Retinal pigment epithelial cell (primary cell): ENCODE measurements at regions not wholly inside any gene's neighbourhood (a gene's known extent, or its start where the extent isn't known, plus 50 kb on each side); places are given as distances from the start of the nearest gene placed in this dataset.
"Not testable (repeated sequence)": the region's sequence is repeated elsewhere in the genome, so short reads cannot be mapped to it uniquely, and the experiment has no call there.

Experiments used
- DNase-seq: peaks from one replicate; pipeline ENCODE4 v3.0.0-alpha.2; 2010; ENCODE audit warnings: low read depth
- H3K4me3 ChIP-seq: 2 replicates; pipeline ENCODE4 v1.5.1; 2011; ENCODE audit warnings: mild to moderate bottlenecking, low read length, control low read depth, moderate library complexity
- TF ChIP-seq, protein P1 (sequence below): conservative IDR thresholded peaks from 2 replicates; pipeline ENCODE4 v1.5.1; 2011; ENCODE audit warnings: low read depth, low read length, control low read depth, inconsistent platforms

DNA sequence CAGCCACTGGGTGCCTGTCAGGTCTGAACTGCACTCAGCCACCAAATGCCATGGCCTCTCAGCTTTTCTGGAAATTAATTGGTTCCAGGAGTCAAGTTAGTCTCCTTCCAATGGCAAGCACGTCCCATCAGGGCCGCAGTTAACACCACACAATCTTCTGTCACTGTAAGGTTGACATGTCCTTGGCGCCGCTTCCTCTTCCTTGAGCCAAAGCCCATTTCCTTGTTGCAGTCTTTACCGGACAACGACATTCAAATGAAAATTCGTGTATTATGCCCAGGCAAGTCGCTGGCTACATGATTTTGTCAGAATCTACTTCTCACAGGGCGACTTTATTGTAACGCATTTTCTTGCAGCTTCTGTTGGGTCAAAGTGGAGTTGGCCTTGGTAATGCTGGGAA, 430.6 kb upstream of the KAZN start:
- TF ChIP-seq, protein P1, sequence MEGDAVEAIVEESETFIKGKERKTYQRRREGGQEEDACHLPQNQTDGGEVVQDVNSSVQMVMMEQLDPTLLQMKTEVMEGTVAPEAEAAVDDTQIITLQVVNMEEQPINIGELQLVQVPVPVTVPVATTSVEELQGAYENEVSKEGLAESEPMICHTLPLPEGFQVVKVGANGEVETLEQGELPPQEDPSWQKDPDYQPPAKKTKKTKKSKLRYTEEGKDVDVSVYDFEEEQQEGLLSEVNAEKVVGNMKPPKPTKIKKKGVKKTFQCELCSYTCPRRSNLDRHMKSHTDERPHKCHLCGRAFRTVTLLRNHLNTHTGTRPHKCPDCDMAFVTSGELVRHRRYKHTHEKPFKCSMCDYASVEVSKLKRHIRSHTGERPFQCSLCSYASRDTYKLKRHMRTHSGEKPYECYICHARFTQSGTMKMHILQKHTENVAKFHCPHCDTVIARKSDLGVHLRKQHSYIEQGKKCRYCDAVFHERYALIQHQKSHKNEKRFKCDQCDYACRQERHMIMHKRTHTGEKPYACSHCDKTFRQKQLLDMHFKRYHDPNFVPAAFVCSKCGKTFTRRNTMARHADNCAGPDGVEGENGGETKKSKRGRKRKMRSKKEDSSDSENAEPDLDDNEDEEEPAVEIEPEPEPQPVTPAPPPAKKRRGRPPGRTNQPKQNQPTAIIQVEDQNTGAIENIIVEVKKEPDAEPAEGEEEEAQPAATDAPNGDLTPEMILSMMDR, result no peak
- no peak for DNase-seq
- H3K4me3 ChIP-seq, result no peak overlapping the region

DNA sequence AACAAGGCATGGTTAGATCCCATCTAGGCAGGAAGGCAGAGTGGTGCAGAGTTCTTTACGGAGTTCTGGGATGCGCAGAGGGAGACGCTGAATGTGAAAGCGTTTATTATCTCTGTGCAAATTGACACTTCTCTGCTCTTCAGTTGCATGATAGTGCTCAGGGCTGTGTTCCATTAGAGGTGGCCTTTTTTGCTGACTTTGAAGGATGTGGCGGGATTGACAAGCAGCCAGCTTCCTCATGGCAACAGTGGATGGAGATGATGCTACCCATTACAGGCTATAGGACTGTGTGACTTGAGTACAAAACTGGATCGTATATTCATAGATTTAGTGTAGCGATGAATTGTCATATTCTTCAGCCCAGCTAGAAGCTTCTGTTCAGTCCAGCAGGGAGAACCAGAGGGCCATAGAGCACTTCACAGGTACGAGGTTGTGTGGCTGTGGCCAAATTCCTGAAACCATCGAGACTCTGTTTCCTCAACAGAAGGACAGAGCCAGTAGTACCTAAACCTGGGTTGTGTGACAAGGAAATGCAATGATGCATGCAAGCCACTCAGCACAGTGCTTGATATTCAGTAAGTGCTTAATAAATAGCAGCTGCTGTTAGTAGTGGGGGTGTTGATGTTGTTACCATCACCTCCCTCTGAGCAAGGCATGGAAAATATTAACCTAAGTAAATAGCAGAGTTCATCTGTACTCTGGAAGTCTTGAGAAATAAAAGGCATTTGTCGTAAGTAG, 430.0 kb upstream of the KAZN start:
- no peak overlapping the region for H3K4me3 ChIP-seq
- TF ChIP-seq, protein P1, result no peak
- no peak for DNase-seq

- no peak overlapping the region for H3K4me3 ChIP-seq
- DNase-seq, result no peak
- TF ChIP-seq, protein P1, result no peak
Measured at GRCh38 chr1:14173598-14173997, 424.9 kb upstream of the KAZN start.

GRCh38 chr1:14177866-14178265, 420.6 kb upstream of the KAZN start:
- not testable (repeated sequence) for H3K4me3 ChIP-seq, DNase-seq

DNA sequence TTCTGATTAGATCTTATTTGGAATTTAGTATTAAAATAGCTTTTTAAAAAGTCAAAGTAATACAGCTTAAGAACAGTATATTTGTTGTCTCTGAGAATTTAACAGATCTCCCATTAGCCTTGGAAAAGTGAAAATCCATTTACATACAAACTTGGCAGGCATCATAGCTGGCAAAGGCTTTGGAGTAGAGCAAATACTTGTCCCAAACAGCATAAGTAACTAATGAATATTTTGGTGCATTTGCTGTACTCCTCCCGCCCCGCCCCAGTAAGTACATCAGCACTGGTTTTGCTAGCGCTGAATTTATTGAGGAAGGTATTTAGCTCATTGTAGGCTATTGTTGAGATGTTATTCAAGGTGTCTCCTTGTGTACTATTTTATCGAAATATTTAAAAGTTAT, 417.7 kb upstream of the KAZN start:
- TF ChIP-seq, protein P1, result no peak
- no peak for DNase-seq
- no peak overlapping the region for H3K4me3 ChIP-seq

- TF ChIP-seq, protein P1, result no peak
- H3K4me3 ChIP-seq, result no peak overlapping the region
- DNase-seq, result no peak
Measured at GRCh38 chr1:14181191-14181795, 417.2 kb upstream of the KAZN start.

GRCh38 chr1:14182856-14183255, 415.6 kb upstream of the KAZN start:
- DNase-seq, result no peak
- TF ChIP-seq, protein P1, result no peak
- no peak overlapping the region for H3K4me3 ChIP-seq
